ENCODE measurements at regions not wholly inside any gene's neighbourhood (a gene's known extent, or its start where the extent isn't known, plus 50 kb on each side); places are given as distances from the start of the nearest gene placed in this dataset.

DNA sequence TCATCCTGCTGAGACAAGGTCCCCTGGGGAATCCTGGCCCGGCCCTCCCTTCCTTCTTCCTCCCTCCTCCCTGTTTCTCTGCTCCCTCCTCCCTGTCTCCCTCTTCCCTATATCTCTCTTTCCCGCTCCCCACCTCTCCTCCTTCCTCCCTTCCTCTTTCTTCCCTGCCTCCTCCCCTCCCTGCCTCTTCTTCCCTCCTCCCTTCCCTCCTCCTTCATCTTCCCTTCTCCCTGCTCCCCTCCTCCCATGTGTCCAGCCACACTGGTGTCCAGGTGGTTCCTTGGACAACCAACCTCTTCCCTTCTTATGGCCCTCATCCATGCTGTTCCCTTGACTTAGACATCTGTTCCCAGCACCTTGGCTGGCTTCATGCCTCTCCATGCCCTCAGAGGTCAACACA, 258.1 kb downstream of the MN1 start:
- TF ChIP-seq, protein P1, sequence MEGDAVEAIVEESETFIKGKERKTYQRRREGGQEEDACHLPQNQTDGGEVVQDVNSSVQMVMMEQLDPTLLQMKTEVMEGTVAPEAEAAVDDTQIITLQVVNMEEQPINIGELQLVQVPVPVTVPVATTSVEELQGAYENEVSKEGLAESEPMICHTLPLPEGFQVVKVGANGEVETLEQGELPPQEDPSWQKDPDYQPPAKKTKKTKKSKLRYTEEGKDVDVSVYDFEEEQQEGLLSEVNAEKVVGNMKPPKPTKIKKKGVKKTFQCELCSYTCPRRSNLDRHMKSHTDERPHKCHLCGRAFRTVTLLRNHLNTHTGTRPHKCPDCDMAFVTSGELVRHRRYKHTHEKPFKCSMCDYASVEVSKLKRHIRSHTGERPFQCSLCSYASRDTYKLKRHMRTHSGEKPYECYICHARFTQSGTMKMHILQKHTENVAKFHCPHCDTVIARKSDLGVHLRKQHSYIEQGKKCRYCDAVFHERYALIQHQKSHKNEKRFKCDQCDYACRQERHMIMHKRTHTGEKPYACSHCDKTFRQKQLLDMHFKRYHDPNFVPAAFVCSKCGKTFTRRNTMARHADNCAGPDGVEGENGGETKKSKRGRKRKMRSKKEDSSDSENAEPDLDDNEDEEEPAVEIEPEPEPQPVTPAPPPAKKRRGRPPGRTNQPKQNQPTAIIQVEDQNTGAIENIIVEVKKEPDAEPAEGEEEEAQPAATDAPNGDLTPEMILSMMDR (IDR thresholded peaks at IDR 0.05; ENCODE audit: borderline replicate concordance), result no peak
- Histone ChIP-seq H3K27ac (replicated peaks) (no peak overlapping the region), H3K4me3 (no peak overlapping the region), H3K4me1 (no peaks in the 10 kb centered on the region), H3K9me3 (replicated peaks) (no peaks in the 10 kb centered on the region), H3K36me3 (no peaks in the 10 kb centered on the region), H3K27me3 (ENCODE audit: low read depth) (peaks cover 69% of the 10 kb centered on the region)
- no peak for DNase-seq
- intact Hi-C loops (cut with micrococcal nuclease), result no loop called here

DNA sequence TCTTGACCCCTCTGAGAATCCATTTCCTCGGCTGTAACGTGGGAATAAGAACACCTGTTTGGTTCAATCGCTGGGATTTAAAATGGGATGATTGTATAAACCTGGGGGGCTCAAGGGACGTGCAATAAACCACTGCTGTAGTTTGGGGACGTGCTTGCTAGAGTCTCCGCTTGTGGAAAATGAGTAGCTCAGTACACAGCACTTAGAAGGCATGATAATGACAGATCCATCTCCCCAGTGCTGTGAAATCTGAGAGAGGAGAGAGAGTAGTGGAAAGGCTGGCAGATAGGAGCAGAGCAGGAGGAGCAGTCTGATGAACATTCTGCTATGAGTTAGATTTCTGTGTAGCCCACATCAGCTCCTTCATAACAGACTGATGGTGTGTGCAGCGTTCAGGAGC, 256.5 kb downstream of the MN1 start:
- Histone ChIP-seq H3K4me1 (no peaks in the 10 kb centered on the region), H3K27me3 (ENCODE audit: low read depth) (peaks cover 53% of the 10 kb centered on the region), H3K9me3 (replicated peaks) (no peaks in the 10 kb centered on the region), H3K36me3 (no peaks in the 10 kb centered on the region), H3K4me3 (no peak overlapping the region), H3K27ac (replicated peaks) (no peak overlapping the region)
- TF ChIP-seq, protein P1 (IDR thresholded peaks at IDR 0.05; ENCODE audit: borderline replicate concordance), result no peak
- intact Hi-C loops (cut with micrococcal nuclease), result no loop called here
- no peak for DNase-seq

DNA sequence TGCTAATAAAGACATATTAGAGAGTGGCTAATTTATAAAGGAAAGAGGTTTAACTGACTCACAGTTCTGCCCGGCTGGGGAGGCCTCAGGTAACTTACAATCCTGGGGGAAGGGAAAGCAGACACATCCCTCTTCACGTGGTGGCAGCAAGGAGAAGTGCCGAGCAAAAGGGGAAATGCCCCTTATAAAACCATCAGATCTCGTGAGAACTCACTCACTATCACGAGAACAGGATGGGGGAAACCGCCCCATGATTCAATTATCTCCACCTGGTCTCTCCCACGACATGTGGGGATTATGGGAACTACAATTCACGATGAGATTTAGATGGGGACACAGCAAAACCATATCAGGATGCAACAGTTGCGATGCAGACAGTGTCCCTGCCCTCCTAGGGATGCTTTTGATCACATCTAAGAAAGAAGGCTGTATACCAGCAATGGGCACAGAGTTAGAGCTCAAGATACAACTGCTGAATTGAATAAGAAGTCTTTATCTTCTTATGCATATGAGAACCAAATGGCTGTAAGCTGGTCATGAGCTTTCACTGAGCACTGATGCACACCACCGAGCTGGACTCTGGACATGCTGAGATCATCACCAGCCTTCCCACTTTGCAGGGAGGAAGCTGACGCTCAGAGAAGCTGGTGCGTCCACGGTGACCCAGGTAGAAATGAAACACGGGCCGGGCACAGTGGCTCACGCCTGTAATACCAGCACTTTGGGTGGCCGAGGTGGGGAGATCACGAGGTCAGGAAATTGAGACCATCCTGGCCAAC, 255.2 kb downstream of the MN1 start:
- Histone ChIP-seq H3K27ac (replicated peaks) (no peak overlapping the region), H3K4me1 (no peaks in the 10 kb centered on the region), H3K27me3 (ENCODE audit: low read depth) (peaks cover 47% of the 10 kb centered on the region), H3K4me3 (no peak overlapping the region), H3K36me3 (no peaks in the 10 kb centered on the region), H3K9me3 (replicated peaks) (no peaks in the 10 kb centered on the region)
- no peak for DNase-seq
- intact Hi-C loops (cut with micrococcal nuclease), result no loop called here
- TF ChIP-seq, protein P1 (IDR thresholded peaks at IDR 0.05; ENCODE audit: borderline replicate concordance), result no peak

DNA sequence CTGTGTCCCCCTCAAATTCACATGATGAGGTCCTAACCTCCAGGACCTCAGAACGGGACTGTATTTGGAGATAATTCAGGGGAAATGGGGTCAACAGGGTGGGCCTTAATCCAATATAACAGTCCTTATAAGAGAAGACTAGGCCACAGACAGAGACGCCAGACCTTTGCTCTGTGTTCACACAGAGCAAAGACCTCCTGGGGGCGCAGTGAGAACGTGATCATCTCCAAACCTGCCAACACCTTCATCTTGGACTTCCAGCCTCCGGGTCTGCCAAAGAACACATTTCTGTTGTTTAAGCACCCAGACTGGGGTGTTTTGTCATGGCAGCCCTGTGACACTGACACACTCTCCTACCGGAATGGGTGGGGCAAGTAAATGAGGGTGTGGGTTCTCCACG, 250.2 kb downstream of the MN1 start:
- H3K27me3 ChIP-seq (ENCODE audit: low read depth), result peaks cover 32% of the 10 kb centered on the region
- no peak overlapping the region for H3K27ac ChIP-seq (replicated peaks)
- no peak overlapping the region for H3K4me3 ChIP-seq
- no peaks in the 10 kb centered on the region for H3K36me3 ChIP-seq
- intact Hi-C loops (cut with micrococcal nuclease), result no loop called here
- H3K4me1 ChIP-seq, result no peaks in the 10 kb centered on the region
- no peak for DNase-seq
- peaks cover 7% of the 10 kb centered on the region for H3K9me3 ChIP-seq (replicated peaks)
- TF ChIP-seq, protein P1 (IDR thresholded peaks at IDR 0.05; ENCODE audit: borderline replicate concordance), result no peak

DNA sequence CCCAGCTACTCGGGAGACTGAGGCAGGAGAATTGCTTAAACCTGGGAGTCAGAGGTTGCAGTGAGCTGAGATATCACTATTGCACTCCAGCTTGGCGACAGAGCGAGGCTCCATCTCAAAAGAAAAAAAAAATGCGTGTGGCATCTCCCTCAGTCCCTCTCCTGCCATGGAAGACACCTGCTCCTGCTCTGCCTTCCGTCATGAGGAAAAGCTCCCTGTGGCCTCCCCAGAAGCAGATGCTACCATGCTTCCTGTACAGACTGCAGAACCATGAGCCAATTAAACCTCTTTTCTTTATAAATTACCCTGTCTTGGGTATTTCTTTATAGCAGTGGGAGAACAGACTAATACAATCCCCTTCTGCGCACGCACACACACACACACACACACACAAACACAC, 249.4 kb downstream of the MN1 start:
- Histone ChIP-seq H3K36me3 (no peaks in the 10 kb centered on the region), H3K9me3 (replicated peaks) (peaks cover 7% of the 10 kb centered on the region), H3K4me1 (no peaks in the 10 kb centered on the region), H3K27me3 (ENCODE audit: low read depth) (peaks cover 33% of the 10 kb centered on the region), H3K4me3 (no peak overlapping the region), H3K27ac (replicated peaks) (no peak overlapping the region)
- DNase-seq, result no peak
- intact Hi-C loops (cut with micrococcal nuclease), result no loop called here
- TF ChIP-seq, protein P1 (IDR thresholded peaks at IDR 0.05; ENCODE audit: borderline replicate concordance), result no peak

All from left ventricle myocardium inferior (tissue), 1 donor.